ENCODE measurements at regions not wholly inside any gene's neighbourhood (a gene's known extent, or its start where the extent isn't known, plus 50 kb on each side); places are given as distances from the start of the nearest gene placed in this dataset.

- intact Hi-C loops (cut with micrococcal nuclease): no loop called here
Measured at GRCh38 chr10:106399112-106399511, 765.4 kb downstream of the SORCS1 start.

GRCh38 chr10:106396192-106396591 lies 768.3 kb downstream of the SORCS1 start:
- ATAC-seq: no peak
- no peaks in the 10 kb centered on the region for H3K4me1 ChIP-seq (ENCODE audit: control insufficient read depth in 2 of 2, insufficient read depth in 2 of 2, low read length in 2 of 2)
- H3K27me3 ChIP-seq (ENCODE audit: control insufficient read depth in 2 of 2, insufficient read depth in 2 of 2, low read length in 2 of 2): no peaks in the 10 kb centered on the region
- no peaks in the 10 kb centered on the region for H3K36me3 ChIP-seq (ENCODE audit: control insufficient read depth in 2 of 3, insufficient read depth in 3 of 3, low read length in 3 of 3)
- Mint-ChIP-seq H3K4me1 (no peaks in the 10 kb centered on the region), H3K27ac (no peak overlapping the region), H3K9me3 (peaks cover 0 to 6% (median 1%) of the 10 kb centered on the region in 11 donors), H3K4me3 (no peak overlapping the region), H3K36me3 (no peaks in the 10 kb centered on the region), H3K27me3 (no peaks in the 10 kb centered on the region)
- no peak overlapping the region for H3K4me3 ChIP-seq (ENCODE audit: low read length)
- no peak for DNase-seq
- CTCF ChIA-PET: no interaction called here
- POLR2A ChIA-PET: no interaction called here
- H3K9me3 ChIP-seq (ENCODE audit: control insufficient read depth in 2 of 3, low read length in 3 of 3): no peaks in the 10 kb centered on the region
- no peak overlapping the region for H3K27ac ChIP-seq (ENCODE audit: low read depth, low read length)
- intact Hi-C loops (cut with micrococcal nuclease): no loop called here

More at GRCh38 chr10:106399112-106399511, 765.4 kb downstream of the SORCS1 start:
- Mint-ChIP-seq H3K27ac (no peak overlapping the region), H3K27me3 (no peaks in the 10 kb centered on the region), H3K4me1 (no peaks in the 10 kb centered on the region), H3K36me3 (no peaks in the 10 kb centered on the region), H3K9me3 (peaks cover 0 to 6% (median 0%) of the 10 kb centered on the region in 11 donors), H3K4me3 (no peak overlapping the region)
- no peaks in the 10 kb centered on the region for H3K4me1 ChIP-seq (ENCODE audit: control insufficient read depth in 2 of 2, insufficient read depth in 2 of 2, low read length in 2 of 2)
- ATAC-seq: no peak
- ChIA-PET POLR2A (no interaction called here), CTCF (no interaction called here)
- no peaks in the 10 kb centered on the region for H3K27me3 ChIP-seq (ENCODE audit: control insufficient read depth in 2 of 2, insufficient read depth in 2 of 2, low read length in 2 of 2)
- H3K9me3 ChIP-seq (ENCODE audit: control insufficient read depth in 2 of 3, low read length in 3 of 3): no peaks in the 10 kb centered on the region
- H3K36me3 ChIP-seq (ENCODE audit: control insufficient read depth in 2 of 3, insufficient read depth in 3 of 3, low read length in 3 of 3): no peaks in the 10 kb centered on the region
- no peak overlapping the region for H3K27ac ChIP-seq (ENCODE audit: low read depth, low read length)
- no peak for DNase-seq
- H3K4me3 ChIP-seq (ENCODE audit: low read length): no peak overlapping the region

- CTCF ChIA-PET: no interaction called here
- H3K36me3 ChIP-seq (ENCODE audit: control insufficient read depth in 2 of 3, insufficient read depth in 3 of 3, low read length in 3 of 3): no peaks in the 10 kb centered on the region
- no peak overlapping the region for H3K27ac ChIP-seq (ENCODE audit: low read depth, low read length)
- H3K4me3 ChIP-seq (ENCODE audit: low read length): no peak overlapping the region
- no peaks in the 10 kb centered on the region for H3K9me3 ChIP-seq (ENCODE audit: control insufficient read depth in 2 of 3, low read length in 3 of 3)
- Mint-ChIP-seq H3K27ac (no peak overlapping the region), H3K4me1 (no peaks in the 10 kb centered on the region), H3K27me3 (no peaks in the 10 kb centered on the region), H3K36me3 (no peaks in the 10 kb centered on the region), H3K9me3 (peaks cover 0 to 4% (median under 1%) of the 10 kb centered on the region in 11 donors), H3K4me3 (no peak overlapping the region)
- no peaks in the 10 kb centered on the region for H3K27me3 ChIP-seq (ENCODE audit: control insufficient read depth in 2 of 2, insufficient read depth in 2 of 2, low read length in 2 of 2)
- no peak for DNase-seq
- POLR2A ChIA-PET: no interaction called here
- intact Hi-C loops (cut with micrococcal nuclease): no loop called here
- no peaks in the 10 kb centered on the region for H3K4me1 ChIP-seq (ENCODE audit: control insufficient read depth in 2 of 2, insufficient read depth in 2 of 2, low read length in 2 of 2)
- ATAC-seq: no peak
Measured at GRCh38 chr10:106395041-106395749, 769.3 kb downstream of the SORCS1 start.

DNA sequence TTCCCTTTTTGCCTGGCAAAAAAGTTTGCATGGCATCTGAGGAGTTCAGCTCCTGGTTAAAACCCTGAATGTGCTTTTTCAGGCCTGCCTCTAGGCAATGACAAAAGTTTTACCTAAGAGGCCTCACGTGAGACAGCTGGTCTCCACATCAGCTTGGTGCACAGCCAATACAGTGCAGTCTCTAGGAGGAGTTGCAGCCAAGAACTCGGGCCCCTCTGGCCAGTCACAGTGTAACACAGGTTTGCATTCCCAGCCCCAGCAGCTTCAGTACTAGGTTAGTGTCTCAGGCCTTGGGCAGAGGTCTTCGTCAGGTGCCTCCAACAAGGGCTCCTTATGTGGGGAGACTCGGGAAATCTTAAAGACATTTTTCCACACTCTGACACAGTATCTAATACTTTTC lies 771.7 kb downstream of the SORCS1 start:
- Histone ChIP-seq H3K9me3 (ENCODE audit: control insufficient read depth in 2 of 3, low read length in 3 of 3) (no peaks in the 10 kb centered on the region), H3K36me3 (ENCODE audit: control insufficient read depth in 2 of 3, insufficient read depth in 3 of 3, low read length in 3 of 3) (no peaks in the 10 kb centered on the region), H3K27ac (ENCODE audit: low read depth, low read length) (no peak overlapping the region), H3K4me1 (ENCODE audit: control insufficient read depth in 2 of 2, insufficient read depth in 2 of 2, low read length in 2 of 2) (no peaks in the 10 kb centered on the region), H3K27me3 (ENCODE audit: control insufficient read depth in 2 of 2, insufficient read depth in 2 of 2, low read length in 2 of 2) (no peaks in the 10 kb centered on the region), H3K4me3 (ENCODE audit: low read length) (no peak overlapping the region)
- CTCF ChIA-PET: no interaction called here
- ATAC-seq (peak; percentile 27), DNase-seq (no peak)
- peaks cover 0 to 4% (median 0%) of the 10 kb centered on the region in 11 donors for H3K9me3 Mint-ChIP-seq
- H3K27ac Mint-ChIP-seq: no peak overlapping the region
- POLR2A ChIA-PET: no interaction called here
- intact Hi-C loops (cut with micrococcal nuclease): no loop called here
- H3K36me3 Mint-ChIP-seq: no peaks in the 10 kb centered on the region
- H3K4me1 Mint-ChIP-seq: no peaks in the 10 kb centered on the region
- H3K4me3 Mint-ChIP-seq: no peak overlapping the region
- H3K27me3 Mint-ChIP-seq: no peaks in the 10 kb centered on the region

DNA sequence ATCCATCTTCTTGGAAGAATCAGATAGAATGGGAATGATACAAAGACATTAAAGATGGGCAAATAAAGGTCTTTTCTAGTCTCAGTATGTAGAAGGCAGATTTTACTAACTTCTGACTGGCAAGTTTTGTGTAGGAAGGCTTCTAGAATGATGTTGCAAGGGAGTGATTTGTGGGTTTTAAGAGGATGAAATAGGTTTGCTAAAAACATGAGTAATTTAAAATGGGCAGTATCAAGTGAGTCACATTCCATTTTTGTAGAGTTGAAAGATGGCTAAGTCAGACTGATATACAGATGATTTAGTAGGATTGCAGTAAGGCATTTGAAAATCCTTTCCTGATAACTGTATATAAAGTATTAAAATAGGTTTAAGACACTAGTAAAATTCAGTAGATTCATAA lies 777.4 kb downstream of the SORCS1 start:
- Histone ChIP-seq H3K4me1 (ENCODE audit: control insufficient read depth in 2 of 2, insufficient read depth in 2 of 2, low read length in 2 of 2) (no peaks in the 10 kb centered on the region), H3K27me3 (ENCODE audit: control insufficient read depth in 2 of 2, insufficient read depth in 2 of 2, low read length in 2 of 2) (no peaks in the 10 kb centered on the region), H3K36me3 (ENCODE audit: control insufficient read depth in 2 of 3, insufficient read depth in 3 of 3, low read length in 3 of 3) (no peaks in the 10 kb centered on the region), H3K4me3 (ENCODE audit: low read length) (no peak overlapping the region), H3K27ac (ENCODE audit: low read depth, low read length) (no peak overlapping the region), H3K9me3 (ENCODE audit: control insufficient read depth in 2 of 3, low read length in 3 of 3) (no peaks in the 10 kb centered on the region)
- ChIA-PET POLR2A (no interaction called here), CTCF (no interaction called here)
- Mint-ChIP-seq H3K4me3 (no peak overlapping the region), H3K27me3 (no peaks in the 10 kb centered on the region), H3K9me3 (peaks cover 0 to 8% (median 2%) of the 10 kb centered on the region in 11 donors), H3K36me3 (no peaks in the 10 kb centered on the region), H3K4me1 (no peaks in the 10 kb centered on the region), H3K27ac (no peak overlapping the region)
- DNase-seq: no peak
- no peak for ATAC-seq
- intact Hi-C loops (cut with micrococcal nuclease): no loop called here

DNA sequence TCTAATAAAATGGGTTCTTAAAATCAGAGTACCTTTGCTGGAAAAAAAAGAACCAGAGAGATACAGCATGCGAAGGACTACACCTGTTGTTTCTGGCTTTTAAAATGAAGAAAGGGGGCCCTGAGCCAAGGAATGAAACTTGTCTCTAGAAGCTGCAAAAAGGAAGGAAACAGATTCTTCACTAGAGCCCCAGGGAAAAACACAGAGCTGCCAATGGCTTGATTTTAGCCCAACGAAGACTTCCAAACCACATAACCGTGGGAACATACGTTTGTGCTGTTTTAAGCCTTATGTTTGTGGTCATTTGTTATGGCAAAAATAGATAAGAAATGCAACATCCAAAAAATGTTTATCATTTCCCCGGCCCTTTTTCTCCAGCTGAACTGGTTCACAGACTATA lies 780.0 kb downstream of the SORCS1 start:
- ChIA-PET CTCF (no interaction called here), POLR2A (no interaction called here)
- Mint-ChIP-seq H3K4me3 (no peak overlapping the region), H3K27me3 (no peaks in the 10 kb centered on the region), H3K4me1 (no peaks in the 10 kb centered on the region), H3K36me3 (no peaks in the 10 kb centered on the region), H3K27ac (no peak overlapping the region), H3K9me3 (peaks cover 2 to 17% (median 3%) of the 10 kb centered on the region in 11 donors)
- no peaks in the 10 kb centered on the region for H3K36me3 ChIP-seq (ENCODE audit: control insufficient read depth in 2 of 3, insufficient read depth in 3 of 3, low read length in 3 of 3)
- no peak overlapping the region for H3K27ac ChIP-seq (ENCODE audit: low read depth, low read length)
- no peaks in the 10 kb centered on the region for H3K27me3 ChIP-seq (ENCODE audit: control insufficient read depth in 2 of 2, insufficient read depth in 2 of 2, low read length in 2 of 2)
- H3K9me3 ChIP-seq (ENCODE audit: control insufficient read depth in 2 of 3, low read length in 3 of 3): no peaks in the 10 kb centered on the region
- intact Hi-C loops (cut with micrococcal nuclease): no loop called here
- H3K4me3 ChIP-seq (ENCODE audit: low read length): no peak overlapping the region
- H3K4me1 ChIP-seq (ENCODE audit: control insufficient read depth in 2 of 2, insufficient read depth in 2 of 2, low read length in 2 of 2): no peaks in the 10 kb centered on the region
- ATAC-seq (no peak), DNase-seq (no peak)

- no peak for DNase-seq
- Mint-ChIP-seq H3K4me1 (no peaks in the 10 kb centered on the region), H3K4me3 (no peak overlapping the region), H3K36me3 (no peaks in the 10 kb centered on the region), H3K9me3 (peaks cover 3 to 24% (median 13%) of the 10 kb centered on the region in 11 donors), H3K27me3 (no peaks in the 10 kb centered on the region), H3K27ac (no peak overlapping the region)
- no peak overlapping the region for H3K4me3 ChIP-seq (ENCODE audit: low read length)
- intact Hi-C loops (cut with micrococcal nuclease): no loop called here
- H3K36me3 ChIP-seq (ENCODE audit: control insufficient read depth in 2 of 3, insufficient read depth in 3 of 3, low read length in 3 of 3): no peaks in the 10 kb centered on the region
- H3K9me3 ChIP-seq (ENCODE audit: control insufficient read depth in 2 of 3, low read length in 3 of 3): no peaks in the 10 kb centered on the region
- no peaks in the 10 kb centered on the region for H3K4me1 ChIP-seq (ENCODE audit: control insufficient read depth in 2 of 2, insufficient read depth in 2 of 2, low read length in 2 of 2)
- no peaks in the 10 kb centered on the region for H3K27me3 ChIP-seq (ENCODE audit: control insufficient read depth in 2 of 2, insufficient read depth in 2 of 2, low read length in 2 of 2)
- no peak for ATAC-seq
- no peak overlapping the region for H3K27ac ChIP-seq (ENCODE audit: low read depth, low read length)
- CTCF ChIA-PET: no interaction called here
- POLR2A ChIA-PET: no interaction called here
Measured at GRCh38 chr10:106380706-106381105, 783.8 kb downstream of the SORCS1 start.

Measured in naive thymus-derived CD4-positive, alpha-beta T cell (primary cell).